ENCODE measurements at regions not wholly inside any gene's neighbourhood (a gene's known extent, or its start where the extent isn't known, plus 50 kb on each side); places are given as distances from the start of the nearest gene placed in this dataset.
A peak's percentile ranks its signal among the peaks of the same experiment; 100 is the strongest.
"Not testable (repeated sequence)": the region's sequence is repeated elsewhere in the genome, so short reads cannot be mapped to it uniquely, and the experiment has no call there.

- Mint-ChIP-seq H3K4me3 (no peak overlapping the region), H3K36me3 (no peaks in the 10 kb centered on the region), H3K27me3 (peaks cover 8 to 12% of the 10 kb centered on the region in 2 donors), H3K9me3 (no peaks in the 10 kb centered on the region), H3K4me1 (no peaks in the 10 kb centered on the region), H3K27ac (no peak overlapping the region)
- no peak overlapping the region for H3K4me3 ChIP-seq (ENCODE audit: low read length in 2 of 2)
- H3K9me3 ChIP-seq (ENCODE audit: control insufficient read depth in 1 of 2, low read length in 2 of 2): no peaks in the 10 kb centered on the region
- H3K4me1 ChIP-seq (ENCODE audit: insufficient read depth, low read length): no peaks in the 10 kb centered on the region
- intact Hi-C loops (cut with micrococcal nuclease): no loop called here
- H3K27ac ChIP-seq (ENCODE audit: low read depth, low read length): no peak overlapping the region
- H3K36me3 ChIP-seq (ENCODE audit: insufficient read depth, low read length): no peaks in the 10 kb centered on the region
- no peak for DNase-seq
- ChIA-PET POLR2A (ENCODE audit: partially characterized antibody) (no interaction called here), CTCF (ENCODE audit: partially characterized antibody) (interaction anchor here (1.0 kb wide), 1 partner anchor 21 kb away, joined by 3 read pairs; no protein-coding TSS in a partner anchor)
- no peaks in the 10 kb centered on the region for H3K27me3 ChIP-seq (ENCODE audit: insufficient read depth, low read length)
These were observed 107.4 kb upstream of the FOXB1 start for GRCh38 chr15:59896663-59897074.

- CTCF ChIA-PET (ENCODE audit: partially characterized antibody): no interaction called here
- Histone ChIP-seq H3K9me3 (ENCODE audit: control insufficient read depth in 1 of 2, low read length in 2 of 2) (no peaks in the 10 kb centered on the region), H3K4me3 (ENCODE audit: low read length in 2 of 2) (no peak overlapping the region), H3K36me3 (ENCODE audit: insufficient read depth, low read length) (no peaks in the 10 kb centered on the region), H3K27me3 (ENCODE audit: insufficient read depth, low read length) (no peaks in the 10 kb centered on the region), H3K4me1 (ENCODE audit: insufficient read depth, low read length) (no peaks in the 10 kb centered on the region), H3K27ac (ENCODE audit: low read depth, low read length) (no peak overlapping the region)
- Mint-ChIP-seq H3K27ac (no peak overlapping the region), H3K4me1 (no peaks in the 10 kb centered on the region), H3K4me3 (no peak overlapping the region), H3K36me3 (no peaks in the 10 kb centered on the region), H3K9me3 (no peaks in the 10 kb centered on the region), H3K27me3 (peaks cover 3 to 7% of the 10 kb centered on the region in 2 donors)
- intact Hi-C loops (cut with micrococcal nuclease): no loop called here
- no peak for DNase-seq
- POLR2A ChIA-PET (ENCODE audit: partially characterized antibody): no interaction called here
These were observed 109.3 kb upstream of the FOXB1 start for GRCh38 chr15:59894835-59895234.

GRCh38 chr15:59892985-59893384, 111.1 kb upstream of the FOXB1 start:
- CTCF ChIA-PET (ENCODE audit: partially characterized antibody): interaction anchor here (1.7 kb wide), 1 partner anchor 24 kb away, joined by 5 read pairs; no protein-coding TSS in a partner anchor
- H3K9me3 Mint-ChIP-seq: peaks cover 0 to 4% (median 0%) of the 10 kb centered on the region in 8 donors
- DNase-seq: no peak
- no peaks in the 10 kb centered on the region for H3K4me1 Mint-ChIP-seq
- intact Hi-C loops (cut with micrococcal nuclease): no loop called here
- peaks cover 3 to 4% of the 10 kb centered on the region in 2 donors for H3K27me3 Mint-ChIP-seq
- Histone ChIP-seq H3K27me3 (ENCODE audit: insufficient read depth, low read length) (no peaks in the 10 kb centered on the region), H3K9me3 (ENCODE audit: control insufficient read depth in 1 of 2, low read length in 2 of 2) (no peaks in the 10 kb centered on the region), H3K4me1 (ENCODE audit: insufficient read depth, low read length) (no peaks in the 10 kb centered on the region), H3K4me3 (ENCODE audit: low read length in 2 of 2) (no peak overlapping the region), H3K27ac (ENCODE audit: low read depth, low read length) (no peak overlapping the region), H3K36me3 (ENCODE audit: insufficient read depth, low read length) (no peaks in the 10 kb centered on the region)
- no peaks in the 10 kb centered on the region for H3K36me3 Mint-ChIP-seq
- POLR2A ChIA-PET (ENCODE audit: partially characterized antibody): no interaction called here
- H3K27ac Mint-ChIP-seq: no peak overlapping the region
- no peak overlapping the region for H3K4me3 Mint-ChIP-seq

GRCh38 chr15:59887870-59888269, 116.2 kb upstream of the FOXB1 start:
- H3K4me1 Mint-ChIP-seq; DNase-seq; POLR2A ChIA-PET (ENCODE audit: partially characterized antibody); H3K4me1 ChIP-seq (ENCODE audit: insufficient read depth, low read length); H3K27ac ChIP-seq (ENCODE audit: low read depth, low read length); H3K9me3 ChIP-seq (ENCODE audit: control insufficient read depth in 1 of 2, low read length in 2 of 2); intact Hi-C loops (cut with micrococcal nuclease); H3K27ac Mint-ChIP-seq; H3K27me3 ChIP-seq (ENCODE audit: insufficient read depth, low read length); H3K36me3 ChIP-seq (ENCODE audit: insufficient read depth, low read length); H3K4me3 Mint-ChIP-seq; H3K36me3 Mint-ChIP-seq; H3K9me3 Mint-ChIP-seq; H3K4me3 ChIP-seq (ENCODE audit: low read length in 2 of 2): not testable (repeated sequence)
- H3K27me3 Mint-ChIP-seq: peaks cover 5 to 11% of the 10 kb centered on the region in 2 donors
- CTCF ChIA-PET (ENCODE audit: partially characterized antibody): interaction anchor here (1.5 kb wide), 1 partner anchor 30 kb away, joined by 6 read pairs; no protein-coding TSS in a partner anchor

- no peaks in the 10 kb centered on the region for H3K9me3 ChIP-seq (ENCODE audit: control insufficient read depth in 1 of 2, low read length in 2 of 2)
- Mint-ChIP-seq H3K36me3 (no peaks in the 10 kb centered on the region), H3K4me1 (peaks cover 0 to 2% (median 0%) of the 10 kb centered on the region in 4 donors), H3K27me3 (peaks cover 5 to 13% of the 10 kb centered on the region in 2 donors), H3K27ac (no peak overlapping the region), H3K9me3 (peaks cover 0 to 5% (median 0%) of the 10 kb centered on the region in 8 donors), H3K4me3 (no peak overlapping the region)
- intact Hi-C loops (cut with micrococcal nuclease): no loop called here
- CTCF ChIA-PET (ENCODE audit: partially characterized antibody): no interaction called here
- no peaks in the 10 kb centered on the region for H3K27me3 ChIP-seq (ENCODE audit: insufficient read depth, low read length)
- H3K4me1 ChIP-seq (ENCODE audit: insufficient read depth, low read length): no peaks in the 10 kb centered on the region
- POLR2A ChIA-PET (ENCODE audit: partially characterized antibody): no interaction called here
- no peak for DNase-seq
- H3K27ac ChIP-seq (ENCODE audit: low read depth, low read length): no peak overlapping the region
- H3K4me3 ChIP-seq (ENCODE audit: low read length in 2 of 2): no peak overlapping the region
- H3K36me3 ChIP-seq (ENCODE audit: insufficient read depth, low read length): no peaks in the 10 kb centered on the region
These were observed 116.9 kb upstream of the FOXB1 start for GRCh38 chr15:59887211-59887610.

GRCh38 chr15:59886441-59886840, 117.7 kb upstream of the FOXB1 start:
- no peaks in the 10 kb centered on the region for H3K4me1 ChIP-seq (ENCODE audit: insufficient read depth, low read length)
- no peak overlapping the region for H3K4me3 ChIP-seq (ENCODE audit: low read length in 2 of 2)
- H3K9me3 ChIP-seq (ENCODE audit: control insufficient read depth in 1 of 2, low read length in 2 of 2): no peaks in the 10 kb centered on the region
- no peak overlapping the region for H3K4me3 Mint-ChIP-seq
- no peaks in the 10 kb centered on the region for H3K27me3 ChIP-seq (ENCODE audit: insufficient read depth, low read length)
- H3K27ac Mint-ChIP-seq: no peak overlapping the region
- intact Hi-C loops (cut with micrococcal nuclease): no loop called here
- H3K27ac ChIP-seq (ENCODE audit: low read depth, low read length): no peak overlapping the region
- no peaks in the 10 kb centered on the region for H3K36me3 ChIP-seq (ENCODE audit: insufficient read depth, low read length)
- H3K36me3 Mint-ChIP-seq: no peaks in the 10 kb centered on the region
- POLR2A ChIA-PET (ENCODE audit: partially characterized antibody): no interaction called here
- H3K27me3 Mint-ChIP-seq: peaks cover 5 to 17% of the 10 kb centered on the region in 2 donors
- H3K4me1 Mint-ChIP-seq: peaks cover 0 to 2% (median 0%) of the 10 kb centered on the region in 4 donors
- peaks cover 0 to 5% (median 0%) of the 10 kb centered on the region in 8 donors for H3K9me3 Mint-ChIP-seq
- CTCF ChIA-PET (ENCODE audit: partially characterized antibody): no interaction called here
- no peak for DNase-seq

GRCh38 chr15:59885832-59886231, 118.3 kb upstream of the FOXB1 start:
- Mint-ChIP-seq H3K4me1 (peaks cover 0 to 2% (median 0%) of the 10 kb centered on the region in 4 donors), H3K27ac (peak overlapping the region in 1 of 7 donors; percentile 25), H3K4me3 (no peak overlapping the region), H3K27me3 (peaks cover 5 to 17% of the 10 kb centered on the region in 2 donors), H3K36me3 (no peaks in the 10 kb centered on the region), H3K9me3 (peaks cover 0 to 5% (median 0%) of the 10 kb centered on the region in 8 donors)
- Histone ChIP-seq H3K27ac (ENCODE audit: low read depth, low read length) (no peak overlapping the region), H3K27me3 (ENCODE audit: insufficient read depth, low read length) (no peaks in the 10 kb centered on the region), H3K9me3 (ENCODE audit: control insufficient read depth in 1 of 2, low read length in 2 of 2) (no peaks in the 10 kb centered on the region), H3K4me1 (ENCODE audit: insufficient read depth, low read length) (no peaks in the 10 kb centered on the region), H3K36me3 (ENCODE audit: insufficient read depth, low read length) (no peaks in the 10 kb centered on the region), H3K4me3 (ENCODE audit: low read length in 2 of 2) (no peak overlapping the region)
- no peak for DNase-seq
- ChIA-PET POLR2A (ENCODE audit: partially characterized antibody) (no interaction called here), CTCF (ENCODE audit: partially characterized antibody) (no interaction called here)
- intact Hi-C loops (cut with micrococcal nuclease): no loop called here

Measured in CD4-positive, alpha-beta memory T cell (primary cell).